ENCODE measurements at regions not wholly inside any gene's neighbourhood (a gene's known extent, or its start where the extent isn't known, plus 50 kb on each side); places are given as distances from the start of the nearest gene placed in this dataset.

GRCh38 chr15:88994286-88994685 lies 81.1 kb upstream of the MFGE8 start:
- TF ChIP-seq, protein P1, sequence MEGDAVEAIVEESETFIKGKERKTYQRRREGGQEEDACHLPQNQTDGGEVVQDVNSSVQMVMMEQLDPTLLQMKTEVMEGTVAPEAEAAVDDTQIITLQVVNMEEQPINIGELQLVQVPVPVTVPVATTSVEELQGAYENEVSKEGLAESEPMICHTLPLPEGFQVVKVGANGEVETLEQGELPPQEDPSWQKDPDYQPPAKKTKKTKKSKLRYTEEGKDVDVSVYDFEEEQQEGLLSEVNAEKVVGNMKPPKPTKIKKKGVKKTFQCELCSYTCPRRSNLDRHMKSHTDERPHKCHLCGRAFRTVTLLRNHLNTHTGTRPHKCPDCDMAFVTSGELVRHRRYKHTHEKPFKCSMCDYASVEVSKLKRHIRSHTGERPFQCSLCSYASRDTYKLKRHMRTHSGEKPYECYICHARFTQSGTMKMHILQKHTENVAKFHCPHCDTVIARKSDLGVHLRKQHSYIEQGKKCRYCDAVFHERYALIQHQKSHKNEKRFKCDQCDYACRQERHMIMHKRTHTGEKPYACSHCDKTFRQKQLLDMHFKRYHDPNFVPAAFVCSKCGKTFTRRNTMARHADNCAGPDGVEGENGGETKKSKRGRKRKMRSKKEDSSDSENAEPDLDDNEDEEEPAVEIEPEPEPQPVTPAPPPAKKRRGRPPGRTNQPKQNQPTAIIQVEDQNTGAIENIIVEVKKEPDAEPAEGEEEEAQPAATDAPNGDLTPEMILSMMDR (optimal IDR thresholded peaks at IDR 0.05 in 1 of 3, IDR thresholded peaks at IDR 0.05 in 1 of 3, conservative IDR thresholded peaks at IDR 0.05 in 1 of 3; ENCODE audit: extremely low read depth in 1 of 3, insufficient read depth in 2 of 3, low read length in 3 of 3) = no peak
- no peak for TF ChIP-seq EZH2 (IDR thresholded peaks at IDR 0.05; ENCODE audit: low read length)

All from keratinocyte (primary cell).